Cardiac muscle cell (in vitro differentiated cells and primary cell): ENCODE measurements at regions not wholly inside any gene's neighbourhood (a gene's known extent, or its start where the extent isn't known, plus 50 kb on each side); places are given as distances from the start of the nearest gene placed in this dataset.

Experiments
- DNase-seq, 2 donors: peaks; one replicate each; pipeline versions ENCODE4 v3.0.0 to v3.0.0-alpha.2; 2010 to 2017; ENCODE audit warnings: low read depth in 1 of 2, low spot score in 1 of 2
- H3K27ac ChIP-seq: fragments of 200-600 bp; sonication (generic); 2 replicates; pipeline ENCODE4 v1.5.1; 2016
- H3K27me3 ChIP-seq: fragments of 200-600 bp; sonication (generic); 2 replicates; pipeline ENCODE4 v1.6.0; 2016; ENCODE audit warnings: control low read depth
- H3K36me3 ChIP-seq: fragments of 200-600 bp; sonication (generic); 2 replicates; pipeline ENCODE4 v1.5.1; 2016; ENCODE audit warnings: control low read depth
- H3K4me1 ChIP-seq: fragments of 200-600 bp; sonication (generic); 2 replicates; pipeline ENCODE4 v1.8.1; 2017; ENCODE audit warnings: low read depth, mild to moderate bottlenecking, mixed run types
- H3K4me3 ChIP-seq: fragments of 200-600 bp; sonication (generic); 2 replicates; pipeline ENCODE4 v1.5.1; 2016; ENCODE audit warnings: mild to moderate bottlenecking
- H3K9me3 ChIP-seq: fragments of 200-600 bp; sonication (generic); 2 replicates; pipeline ENCODE4 v1.5.1; 2017; ENCODE audit warnings: low read depth, mild to moderate bottlenecking, control low read depth
- CTCF ChIP-seq: IDR thresholded peaks from 2 replicates; pipeline ENCODE4 v1.5.1; 2012; ENCODE audit warnings: low read depth, mild to moderate bottlenecking, low read length

GRCh38 chr6:48222241-48222640 lies 111.2 kb upstream of the PTCHD4 start:
- Histone ChIP-seq H3K4me1 (peaks cover 11% of the 10 kb centered on the region), H3K27me3 (no peaks in the 10 kb centered on the region), H3K27ac (no peak overlapping the region), H3K4me3 (no peak overlapping the region), H3K36me3 (no peaks in the 10 kb centered on the region), H3K9me3 (no peaks in the 10 kb centered on the region)
- TF ChIP-seq CTCF, result no peak
- no peak for DNase-seq

GRCh38 chr6:48213076-48213788 lies 102.2 kb upstream of the PTCHD4 start:
- Histone ChIP-seq H3K36me3 (no peaks in the 10 kb centered on the region), H3K4me3 (no peak overlapping the region), H3K9me3 (no peaks in the 10 kb centered on the region), H3K27me3 (no peaks in the 10 kb centered on the region), H3K4me1 (no peaks in the 10 kb centered on the region), H3K27ac (no peak overlapping the region)
- TF ChIP-seq CTCF, result no peak
- DNase-seq, result no peak

GRCh38 chr6:48212501-48212900 lies 101.5 kb upstream of the PTCHD4 start:
- TF ChIP-seq CTCF, result no peak

GRCh38 chr6:48206091-48206490 lies 95.1 kb upstream of the PTCHD4 start:
- Histone ChIP-seq H3K27ac (no peak overlapping the region), H3K4me1 (no peaks in the 10 kb centered on the region), H3K9me3 (no peaks in the 10 kb centered on the region), H3K4me3 (no peak overlapping the region), H3K27me3 (no peaks in the 10 kb centered on the region), H3K36me3 (no peaks in the 10 kb centered on the region)
- no peak for TF ChIP-seq CTCF
- DNase-seq, result no peak

More at GRCh38 chr6:48212501-48212900, 101.5 kb upstream of the PTCHD4 start:
- no peak overlapping the region for H3K27ac ChIP-seq
- no peaks in the 10 kb centered on the region for H3K9me3 ChIP-seq
- no peak overlapping the region for H3K4me3 ChIP-seq
- no peaks in the 10 kb centered on the region for H3K36me3 ChIP-seq
- DNase-seq, result no peak
- H3K4me1 ChIP-seq, result no peaks in the 10 kb centered on the region
- H3K27me3 ChIP-seq, result no peaks in the 10 kb centered on the region

GRCh38 chr6:48200869-48201390 lies 89.9 kb upstream of the PTCHD4 start:
- TF ChIP-seq CTCF, result no peak
- Histone ChIP-seq H3K36me3 (no peaks in the 10 kb centered on the region), H3K27ac (no peak overlapping the region), H3K4me1 (no peaks in the 10 kb centered on the region), H3K9me3 (no peaks in the 10 kb centered on the region), H3K4me3 (no peak overlapping the region), H3K27me3 (no peaks in the 10 kb centered on the region)
- DNase-seq, result no peak
